Dermis blood vessel endothelial cell (primary cell): ENCODE measurements at regions not wholly inside any gene's neighbourhood (a gene's known extent, or its start where the extent isn't known, plus 50 kb on each side); places are given as distances from the start of the nearest gene placed in this dataset.
A peak's percentile ranks its signal among the peaks of the same experiment; 100 is the strongest.
"Not testable (repeated sequence)": the region's sequence is repeated elsewhere in the genome, so short reads cannot be mapped to it uniquely, and the experiment has no call there.

Experiments
- DNase-seq: peaks from one replicate; pipeline ENCODE4 v3.0.0; 2010

- no peak for DNase-seq
These were observed 129.2 kb downstream of the TBX18 start for GRCh38 chr6:84635081-84635761.

- DNase-seq: no peak
These were observed 130.6 kb downstream of the TBX18 start for GRCh38 chr6:84633771-84634170.

- DNase-seq: not testable (repeated sequence)
These were observed 137.9 kb downstream of the TBX18 start for GRCh38 chr6:84626527-84626926.

DNA sequence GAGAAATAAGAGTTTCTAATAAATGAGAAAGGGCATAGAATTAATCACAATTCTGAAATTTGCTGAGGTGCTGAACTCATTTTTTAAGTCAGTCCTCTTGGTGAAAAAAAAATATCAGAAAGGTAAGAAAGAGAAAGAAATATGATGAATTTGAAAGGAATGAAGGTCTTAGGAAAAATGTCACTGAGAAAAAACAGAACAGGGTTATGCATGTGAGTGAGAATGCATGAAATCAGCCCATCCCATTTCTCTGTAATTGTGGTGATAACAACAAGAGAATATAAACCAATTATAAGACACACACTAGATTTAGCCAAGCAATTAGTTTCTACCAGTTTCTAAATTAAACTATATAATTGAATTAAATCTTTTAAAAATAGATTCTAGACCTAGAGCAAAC is 138.9 kb downstream of the TBX18 start:
- no peak for DNase-seq

DNA sequence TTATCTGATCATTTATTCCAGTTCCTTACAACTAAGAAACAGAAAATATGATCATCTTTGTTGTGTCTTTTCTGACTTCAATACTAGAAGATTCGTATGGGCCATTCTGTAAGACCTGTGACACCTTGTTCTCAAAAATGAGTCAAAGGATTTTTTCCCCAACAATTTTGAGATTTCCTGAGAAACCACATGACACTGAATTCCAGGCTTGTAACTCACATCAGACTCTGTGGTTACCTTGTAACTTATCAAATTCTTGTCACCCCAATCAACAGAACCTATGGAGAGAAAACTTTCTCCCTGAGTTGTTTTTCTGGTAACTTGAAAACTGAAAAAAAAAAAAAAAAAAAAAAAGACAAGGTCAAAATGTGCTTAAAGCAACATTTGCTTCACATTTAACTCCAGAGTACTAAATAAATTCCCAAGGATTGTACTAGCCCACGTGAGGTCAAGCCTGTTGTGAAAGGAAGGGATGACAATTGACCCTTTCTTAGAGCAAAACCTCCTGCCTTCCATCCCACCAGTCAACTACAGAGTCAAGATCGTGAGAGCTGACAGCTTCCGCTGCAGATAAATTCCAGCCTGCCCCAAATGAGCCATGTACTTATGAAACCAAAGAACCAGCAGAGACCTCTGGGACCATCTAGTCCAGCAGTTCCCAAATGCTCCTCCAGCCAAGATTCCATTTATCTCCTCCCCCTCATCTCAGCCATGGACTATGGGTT is 140.3 kb downstream of the TBX18 start:
- DNase-seq: peak; percentile 58

DNA sequence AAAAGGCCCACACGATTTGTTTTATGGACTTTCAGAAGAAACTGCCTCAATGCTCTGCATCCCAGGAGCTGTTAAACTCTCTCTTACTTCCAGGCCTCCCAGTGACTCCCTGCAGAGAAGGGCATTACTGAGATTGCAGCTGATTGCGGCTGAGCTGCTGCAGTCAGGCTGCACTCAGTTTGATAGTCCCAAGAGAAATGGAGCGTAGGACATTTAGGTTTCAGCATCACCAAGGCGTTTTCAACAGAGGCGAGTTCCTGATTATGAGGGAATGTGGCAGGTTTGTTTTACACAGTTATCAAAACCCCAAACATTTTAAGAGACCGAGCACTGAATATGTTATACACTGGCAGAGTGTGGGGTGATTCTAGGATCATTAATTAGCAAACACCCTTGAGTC is 145.6 kb downstream of the TBX18 start:
- DNase-seq: peak; percentile 63

GRCh38 chr6:84618046-84618752 is 146.2 kb downstream of the TBX18 start:
- DNase-seq: peak; percentile 88

GRCh38 chr6:84615987-84616386 is 148.4 kb downstream of the TBX18 start:
- no peak for DNase-seq

DNA sequence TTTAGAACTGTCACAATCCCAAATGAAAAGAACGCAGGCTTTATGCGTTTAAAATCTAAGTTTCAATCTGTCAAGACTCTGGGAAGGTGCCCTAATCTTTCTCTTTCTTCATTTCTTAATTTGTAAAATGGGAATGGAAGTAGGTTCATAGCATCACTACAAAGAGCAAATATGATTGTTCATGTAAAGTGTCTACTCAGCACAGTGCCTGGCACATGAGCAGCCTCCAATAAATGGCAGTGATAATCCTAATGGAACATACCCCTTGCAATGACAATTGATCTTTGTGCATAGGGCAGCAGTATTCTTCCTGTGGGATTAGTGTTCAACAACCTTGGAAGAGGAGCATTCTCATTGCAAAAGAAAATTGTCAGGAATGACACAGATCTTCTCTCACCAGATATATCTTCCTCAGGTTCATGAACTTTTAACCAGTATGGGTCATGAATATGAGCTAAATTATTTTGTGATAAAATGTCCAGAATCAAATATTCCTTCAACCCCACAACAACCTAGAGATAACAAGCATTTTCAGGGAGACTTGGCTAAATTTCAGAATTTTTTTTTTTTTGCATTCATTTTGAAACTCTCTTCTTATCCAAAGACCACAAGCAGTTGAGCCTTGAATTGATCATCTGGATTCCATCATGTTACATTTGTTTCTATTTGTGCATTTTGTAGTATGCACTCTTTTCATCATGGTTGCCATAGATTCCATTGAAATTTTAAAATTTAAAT is 149.1 kb downstream of the TBX18 start:
- no peak for DNase-seq

DNA sequence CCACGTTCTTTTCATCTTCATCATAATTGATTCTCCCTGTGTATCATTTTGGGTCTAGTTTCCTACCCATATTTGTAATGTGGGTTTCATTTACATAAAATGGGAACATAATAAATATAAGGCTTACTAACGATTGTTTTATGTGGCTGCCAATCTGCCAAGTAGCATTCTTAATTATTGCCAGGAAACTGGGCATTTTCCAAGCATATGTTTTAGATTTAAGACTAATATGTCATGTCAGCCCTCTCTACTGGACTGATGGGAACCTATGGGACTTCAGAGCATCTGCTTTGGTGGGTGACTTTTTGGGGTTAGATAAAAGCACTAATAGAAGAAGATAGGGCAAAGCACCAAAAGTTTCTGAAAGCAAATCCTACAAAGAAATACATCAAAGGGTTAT is 157.5 kb downstream of the TBX18 start:
- DNase-seq: no peak

GRCh38 chr6:84605298-84605697 is 159.1 kb downstream of the TBX18 start:
- DNase-seq: no peak

DNA sequence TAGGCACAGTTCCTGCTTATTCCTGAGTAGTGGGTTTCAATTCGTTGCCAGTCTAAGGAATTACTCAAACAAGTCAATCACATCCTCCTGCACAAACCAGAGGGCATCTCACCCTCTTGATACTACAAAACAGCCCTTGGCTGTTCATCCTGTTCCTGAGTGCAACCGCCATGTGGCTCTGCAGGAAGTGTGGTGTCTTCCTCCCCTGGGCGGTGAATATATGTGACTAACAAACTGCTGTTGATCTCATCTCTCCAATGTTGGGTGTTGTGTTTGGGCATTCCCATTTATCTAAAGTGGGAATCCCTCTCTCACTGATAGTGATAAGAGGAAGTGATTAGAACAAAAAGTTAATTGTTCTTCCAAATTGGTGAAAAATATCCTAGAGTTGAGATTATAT is 163.0 kb downstream of the TBX18 start:
- peak; percentile 48 for DNase-seq

DNA sequence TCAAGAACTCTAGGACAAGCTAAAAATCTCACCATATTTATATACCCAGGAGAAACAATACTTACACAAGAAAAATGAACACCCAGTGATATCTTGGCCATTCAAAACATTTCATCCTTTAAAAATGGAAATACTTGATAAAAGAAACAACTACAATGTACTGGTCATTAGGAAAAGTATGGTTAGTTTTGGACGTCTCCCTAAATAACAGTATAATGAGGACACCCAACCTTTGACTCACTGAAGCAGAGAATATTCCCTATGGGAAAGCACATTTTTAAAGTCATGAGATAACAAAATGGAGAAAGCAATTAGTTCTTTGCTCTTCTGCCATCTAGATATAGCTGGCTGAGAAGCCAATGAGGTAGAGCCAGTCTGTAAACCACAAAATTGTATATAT is 164.4 kb downstream of the TBX18 start:
- no peak for DNase-seq

DNA sequence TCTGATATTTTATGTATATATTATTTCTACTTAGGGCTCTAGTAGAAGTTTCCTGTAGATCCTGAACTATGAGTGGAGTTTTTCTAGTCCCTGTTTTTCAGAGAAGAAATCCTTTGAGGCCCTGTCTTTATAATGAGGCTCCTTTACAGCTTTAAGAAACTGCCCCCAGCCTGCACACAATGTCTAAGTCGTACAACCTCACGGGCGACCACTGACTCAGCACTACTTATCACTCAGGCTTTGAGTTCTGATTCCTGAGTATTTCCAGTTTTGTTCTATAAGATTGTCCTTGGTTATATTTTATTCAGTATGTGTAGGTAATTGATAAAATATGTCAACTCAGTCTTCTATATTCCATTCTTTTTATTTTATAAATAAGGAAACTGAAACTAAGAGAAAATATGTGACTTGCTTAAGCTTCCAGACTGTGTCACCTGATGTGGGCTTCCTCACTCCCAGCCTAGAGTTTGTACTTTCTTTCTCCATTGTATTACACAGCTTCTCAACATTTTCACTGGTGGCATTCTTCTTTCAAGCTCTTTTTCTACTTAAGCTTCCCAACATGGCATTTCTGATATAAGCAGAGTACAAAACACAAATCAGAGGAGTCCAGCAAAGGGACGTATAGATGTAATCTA is 167.0 kb downstream of the TBX18 start:
- DNase-seq: peak; percentile 24

DNA sequence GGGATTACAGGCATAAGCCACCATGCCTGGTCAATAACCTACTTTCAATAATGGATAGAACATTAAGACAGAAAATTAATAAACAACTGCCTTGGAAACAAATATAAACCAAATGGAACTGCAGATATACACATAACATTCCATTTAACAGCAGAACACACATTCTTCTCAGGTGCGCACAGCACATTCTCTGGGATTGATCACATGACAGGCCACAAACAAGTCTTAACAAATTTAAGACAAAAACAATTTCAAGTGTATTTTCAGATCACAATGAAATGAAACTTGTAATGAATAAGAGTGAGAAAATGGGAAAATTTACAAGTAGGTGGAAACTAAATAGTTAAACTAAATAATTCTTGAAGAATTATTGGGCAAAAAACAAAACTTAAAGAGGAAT is 167.9 kb downstream of the TBX18 start:
- no peak for DNase-seq

DNA sequence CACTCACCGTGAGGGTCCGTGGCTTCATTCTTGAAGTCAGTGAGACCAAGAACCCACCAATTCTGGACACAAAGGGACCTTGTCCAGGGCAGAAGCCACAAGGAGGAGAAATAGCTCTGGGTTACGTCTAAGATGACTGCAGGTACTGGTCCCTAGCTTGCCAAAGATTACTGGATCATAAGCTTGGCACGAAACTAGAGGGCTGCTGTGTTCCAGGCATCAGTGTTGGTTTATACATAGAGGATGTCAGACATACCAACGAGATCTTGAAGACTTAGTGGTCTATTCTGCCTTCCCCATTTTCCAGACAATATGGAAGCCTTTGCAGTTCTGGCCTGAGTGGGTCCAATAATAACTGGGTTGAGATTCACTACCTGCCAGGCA is 175.7 kb downstream of the TBX18 start:
- no peak for DNase-seq

DNA sequence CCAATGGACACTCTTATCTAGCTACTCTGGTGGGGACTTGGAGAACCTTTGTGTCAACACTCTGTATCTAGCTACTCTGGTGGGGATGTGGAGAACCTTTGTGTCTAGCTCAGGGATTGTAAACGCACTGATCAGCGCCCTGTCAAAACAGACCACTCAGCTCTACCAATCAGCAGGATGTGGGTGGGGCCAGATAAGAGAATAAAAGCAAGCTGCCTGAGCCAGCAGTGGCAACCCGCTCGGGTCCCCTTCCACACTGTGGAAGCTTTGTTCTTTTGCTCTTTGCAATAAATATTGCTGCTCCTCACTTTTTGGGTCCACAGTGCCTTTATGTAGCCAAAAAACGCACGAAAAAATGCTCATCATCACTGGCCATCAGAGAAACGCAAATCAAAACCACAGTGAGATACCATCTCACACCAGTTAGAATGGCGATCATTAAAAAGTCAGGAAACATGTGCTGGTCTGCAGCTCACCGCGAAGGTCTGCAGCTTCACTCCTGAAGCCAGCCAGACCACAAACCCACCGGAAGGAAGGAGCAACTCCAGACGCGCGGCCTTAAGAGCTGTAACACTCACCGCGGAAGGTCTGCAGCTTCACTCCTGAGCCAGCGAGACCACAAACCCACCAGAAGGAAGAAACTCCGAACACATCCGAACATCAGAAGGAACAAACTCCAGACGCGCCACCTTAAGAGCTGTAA is 176.3 kb downstream of the TBX18 start:
- DNase-seq: not testable (repeated sequence)

- DNase-seq: not testable (repeated sequence)
These were observed 177.0 kb downstream of the TBX18 start for GRCh38 chr6:84587202-84587940.

- DNase-seq: peak; percentile 26
These were observed 180.6 kb downstream of the TBX18 start for GRCh38 chr6:84583784-84584183.

- DNase-seq: no peak
These were observed 181.4 kb downstream of the TBX18 start for GRCh38 chr6:84582997-84583396.
